Spleen (tissue), 11 donors: ENCODE measurements at regions not wholly inside any gene's neighbourhood (a gene's known extent, or its start where the extent isn't known, plus 50 kb on each side); places are given as distances from the start of the nearest gene placed in this dataset.

ENCODE experiments used
- DNase-seq: peaks from one replicate; pipeline ENCODE4 v3.0.0-alpha.2; 2020
- H3K27ac ChIP-seq, 8 donors: fragments of 200-600 bp; sonication (generic) in 7 of 8; 1 replicate in 4 of 8; 2 replicates in 4 of 8; pipeline versions ENCODE4 v1.5.0 to v1.8.0; 2016 to 2021; ENCODE audit warnings: inconsistent platforms in 4 of 8, mild to moderate bottlenecking in 4 of 8, moderate library complexity in 1 of 8
- H3K27me3 ChIP-seq, 7 donors: fragments of 200-600 bp; sonication (generic) in 6 of 7; replicated peaks in 1 of 7; 1 replicate in 4 of 7; 2 replicates in 3 of 7; pipeline versions ENCODE4 v1.5.0 to v1.8.0; 2016 to 2021; ENCODE audit warnings: inconsistent platforms in 3 of 7, mild to moderate bottlenecking in 1 of 7
- H3K36me3 ChIP-seq, 6 donors: fragments of 200-600 bp; sonication (generic) in 5 of 6; 1 replicate in 4 of 6; 2 replicates in 2 of 6; pipeline versions ENCODE4 v1.5.0 to v1.8.0; 2016 to 2021; ENCODE audit warnings: inconsistent platforms in 2 of 6
- H3K4me1 ChIP-seq, 6 donors: fragments of 200-600 bp; sonication (generic) in 5 of 6; 1 replicate in 3 of 6; 2 replicates in 3 of 6; pipeline versions ENCODE4 v1.5.0 to v1.8.0; 2016 to 2021; ENCODE audit warnings: inconsistent platforms in 3 of 6
- H3K4me3 ChIP-seq, 8 donors: fragments of 200-600 bp; sonication (generic) in 7 of 8; 1 replicate in 4 of 8; 2 replicates in 4 of 8; pipeline versions ENCODE4 v1.5.0 to v1.8.0; 2016 to 2021; ENCODE audit warnings: inconsistent platforms in 4 of 8, mild to moderate bottlenecking in 4 of 8, moderate library complexity in 2 of 8
- H3K9me3 ChIP-seq, 8 donors: fragments of 200-600 bp; sonication (generic) in 7 of 8; 1 replicate in 4 of 8; 2 replicates in 4 of 8; pipeline versions ENCODE4 v1.5.0 to v1.8.0; 2016 to 2021; ENCODE audit warnings: inconsistent platforms in 4 of 8
- POLR2A ChIP-seq, 3 donors: fragments of 450-650 bp; IDR thresholded peaks; one replicate each; pipeline ENCODE4 v1.5.1; 2017; ENCODE audit warnings: antibody characterized with exemption in 3 of 3, mild to moderate bottlenecking in 1 of 3
- POLR2AphosphoS5 ChIP-seq, 3 donors: sonication (generic); formaldehyde crosslinking; IDR thresholded peaks; one replicate each; pipeline ENCODE4 v1.5.1; 2017; ENCODE audit warnings: antibody characterized with exemption in 3 of 3
- WGBS, 5 donors: extraction: QIAGEN DNeasy Blood & Tissue Kit in 3 of 5; methylation state at CpG; one replicate each; pipeline versions ENCODE4 v1.1.5 to v1.1.7; 2013 to 2018; 5-methylcytosine and 5-hydroxymethylcytosine counted together
- intact Hi-C: fragments of 100-400 bp; cut with DNase I; formaldehyde crosslinking; loops from one replicate; pipeline ENCODE4 v1.15.0; 2023; ENCODE audit warnings: low total_unique reads
- TF ChIP-seq, protein P1 (sequence below), 11 experiments: fragments of 200-600 bp in 7 of 11; fragments of 450-650 bp in 4 of 11; sonication (generic) in 4 of 11; IDR thresholded peaks in 8 of 11; conservative IDR thresholded peaks in 3 of 11; 1 replicate in 7 of 11; 2 replicates in 4 of 11; pipeline versions ENCODE4 v1.4.0 to v1.8.0; 2016 to 2021; ENCODE audit warnings: antibody characterized with exemption in 11 of 11, inconsistent platforms in 4 of 11, mild to moderate bottlenecking in 1 of 11
- donor health status: healthy with polysubstance abuse.
- donor health status: DM: no; HTN: no; CAD: no; lungs with moderate emphysema.
- donor health status: DM: no; HTN: no; CAD: no.
- donor health status: Bipolar disorder and iron deficiency.
- donor health status: healthy.
- donor health status: DM: no; HTN: no; CAD: no.
- donor health status: DM: yes; HTN: yes; CAD: no.

DNA sequence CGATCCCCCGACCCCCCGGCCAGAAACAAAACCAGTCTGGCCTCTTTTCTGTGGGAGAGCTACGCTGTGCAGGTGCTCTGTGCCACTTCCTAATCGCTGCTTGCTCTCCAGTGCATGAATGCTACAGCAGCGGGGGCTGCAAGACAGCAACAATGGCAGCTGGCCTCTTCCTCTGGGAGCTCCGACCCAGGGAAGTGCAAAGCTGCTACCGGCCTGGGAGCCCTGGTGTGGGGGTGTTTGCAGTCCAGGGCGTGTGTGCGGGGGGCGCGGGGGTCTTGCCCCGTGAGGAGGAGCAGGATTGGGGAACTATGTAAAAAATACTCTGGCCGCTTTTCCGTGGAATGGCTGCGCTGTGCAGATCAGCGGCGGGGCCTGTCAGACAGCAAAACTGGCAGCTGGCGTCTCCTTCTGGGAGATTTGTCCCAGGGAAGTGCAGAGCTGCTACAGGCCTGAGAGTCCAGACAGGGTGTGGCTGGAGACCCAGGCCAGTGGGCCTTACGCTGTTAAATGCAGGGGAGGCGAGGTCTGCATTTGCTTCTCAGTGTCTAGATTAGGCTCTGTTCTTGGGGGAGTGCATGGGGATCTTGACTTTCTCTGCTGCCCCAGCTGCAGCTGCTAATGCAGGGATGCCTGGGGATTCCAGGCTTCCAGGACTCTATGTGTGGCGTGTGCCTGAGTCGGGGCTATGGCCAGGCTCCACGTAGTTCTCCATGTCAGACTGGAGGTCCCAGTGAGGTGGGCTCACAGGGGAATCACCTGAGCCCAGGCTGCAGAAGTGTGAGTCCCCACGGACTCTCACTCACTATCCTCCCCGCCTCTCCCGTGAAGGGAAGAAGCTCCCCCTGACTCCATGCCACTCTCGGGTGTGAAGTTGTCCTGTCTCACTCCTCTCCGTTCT is 344.5 kb downstream of the AEBP2 start:
- no peak for TF ChIP-seq POLR2A (IDR thresholded peaks at IDR 0.05)
- Histone ChIP-seq H3K27ac (no peak overlapping the region), H3K27me3 (no peaks in the 10 kb centered on the region), H3K4me3 (no peak overlapping the region), H3K4me1 (no peaks in the 10 kb centered on the region), H3K9me3 (peaks cover 0 to 11% (median 5%) of the 10 kb centered on the region in 8 donors), H3K36me3 (no peaks in the 10 kb centered on the region)
- WGBS, 5 donors = 71 to 93% (median 79%) methylated on average over 27 to 29 of the region's 29 CpGs
- intact Hi-C loops = no loop called here
- DNase-seq = peak; percentile 63

GRCh38 chr12:19792028-19792427 is 352.7 kb downstream of the AEBP2 start:
- TF ChIP-seq POLR2A (IDR thresholded peaks at IDR 0.05) (no peak), POLR2AphosphoS5 (IDR thresholded peaks at IDR 0.05) (no peak)
- TF ChIP-seq, protein P1, sequence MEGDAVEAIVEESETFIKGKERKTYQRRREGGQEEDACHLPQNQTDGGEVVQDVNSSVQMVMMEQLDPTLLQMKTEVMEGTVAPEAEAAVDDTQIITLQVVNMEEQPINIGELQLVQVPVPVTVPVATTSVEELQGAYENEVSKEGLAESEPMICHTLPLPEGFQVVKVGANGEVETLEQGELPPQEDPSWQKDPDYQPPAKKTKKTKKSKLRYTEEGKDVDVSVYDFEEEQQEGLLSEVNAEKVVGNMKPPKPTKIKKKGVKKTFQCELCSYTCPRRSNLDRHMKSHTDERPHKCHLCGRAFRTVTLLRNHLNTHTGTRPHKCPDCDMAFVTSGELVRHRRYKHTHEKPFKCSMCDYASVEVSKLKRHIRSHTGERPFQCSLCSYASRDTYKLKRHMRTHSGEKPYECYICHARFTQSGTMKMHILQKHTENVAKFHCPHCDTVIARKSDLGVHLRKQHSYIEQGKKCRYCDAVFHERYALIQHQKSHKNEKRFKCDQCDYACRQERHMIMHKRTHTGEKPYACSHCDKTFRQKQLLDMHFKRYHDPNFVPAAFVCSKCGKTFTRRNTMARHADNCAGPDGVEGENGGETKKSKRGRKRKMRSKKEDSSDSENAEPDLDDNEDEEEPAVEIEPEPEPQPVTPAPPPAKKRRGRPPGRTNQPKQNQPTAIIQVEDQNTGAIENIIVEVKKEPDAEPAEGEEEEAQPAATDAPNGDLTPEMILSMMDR (IDR thresholded peaks at IDR 0.05 in 8 of 11, conservative IDR thresholded peaks at IDR 0.05 in 3 of 11) = no peak
- DNase-seq = no peak
- Histone ChIP-seq H3K27me3 (no peaks in the 10 kb centered on the region), H3K4me3 (no peak overlapping the region), H3K36me3 (no peaks in the 10 kb centered on the region), H3K4me1 (no peaks in the 10 kb centered on the region), H3K27ac (no peak overlapping the region), H3K9me3 (peaks cover 0 to 7% (median 5%) of the 10 kb centered on the region in 8 donors)
- intact Hi-C loops = no loop called here

GRCh38 chr12:19794116-19794515 is 354.8 kb downstream of the AEBP2 start:
- TF ChIP-seq POLR2AphosphoS5 (IDR thresholded peaks at IDR 0.05) (no peak), POLR2A (IDR thresholded peaks at IDR 0.05) (no peak)
- TF ChIP-seq, protein P1 (IDR thresholded peaks at IDR 0.05 in 8 of 11, conservative IDR thresholded peaks at IDR 0.05 in 3 of 11) = no peak

GRCh38 chr12:19799216-19799615 is 359.9 kb downstream of the AEBP2 start:
- intact Hi-C loops = no loop called here
- no peak for DNase-seq
- peaks cover 0 to 9% (median 0%) of the 10 kb centered on the region in 8 donors for H3K9me3 ChIP-seq
- TF ChIP-seq, protein P1 (IDR thresholded peaks at IDR 0.05 in 8 of 11, conservative IDR thresholded peaks at IDR 0.05 in 3 of 11) = no peak
- no peak for TF ChIP-seq POLR2AphosphoS5 (IDR thresholded peaks at IDR 0.05)
- TF ChIP-seq POLR2A (IDR thresholded peaks at IDR 0.05) = no peak
- H3K27ac ChIP-seq = no peak overlapping the region
- H3K27me3 ChIP-seq = no peaks in the 10 kb centered on the region
- no peaks in the 10 kb centered on the region for H3K36me3 ChIP-seq
- 71 to 82% (median 74%) methylated on average over 6 to 7 of the region's 7 CpGs for WGBS, 5 donors
- H3K4me3 ChIP-seq = no peak overlapping the region
- no peaks in the 10 kb centered on the region for H3K4me1 ChIP-seq

More at GRCh38 chr12:19794116-19794515, 354.8 kb downstream of the AEBP2 start:
- Histone ChIP-seq H3K4me1 (no peaks in the 10 kb centered on the region), H3K36me3 (no peaks in the 10 kb centered on the region), H3K9me3 (peaks cover 0 to 9% (median 0%) of the 10 kb centered on the region in 8 donors), H3K27ac (no peak overlapping the region), H3K27me3 (no peaks in the 10 kb centered on the region), H3K4me3 (no peak overlapping the region)
- WGBS, 5 donors = 79 to 95% (median 85%) methylated on average over 1 of the region's 1 CpG
- intact Hi-C loops = no loop called here
- DNase-seq = no peak
